ENCODE measurements at regions not wholly inside any gene's neighbourhood (a gene's known extent, or its start where the extent isn't known, plus 50 kb on each side); places are given as distances from the start of the nearest gene placed in this dataset.

DNA sequence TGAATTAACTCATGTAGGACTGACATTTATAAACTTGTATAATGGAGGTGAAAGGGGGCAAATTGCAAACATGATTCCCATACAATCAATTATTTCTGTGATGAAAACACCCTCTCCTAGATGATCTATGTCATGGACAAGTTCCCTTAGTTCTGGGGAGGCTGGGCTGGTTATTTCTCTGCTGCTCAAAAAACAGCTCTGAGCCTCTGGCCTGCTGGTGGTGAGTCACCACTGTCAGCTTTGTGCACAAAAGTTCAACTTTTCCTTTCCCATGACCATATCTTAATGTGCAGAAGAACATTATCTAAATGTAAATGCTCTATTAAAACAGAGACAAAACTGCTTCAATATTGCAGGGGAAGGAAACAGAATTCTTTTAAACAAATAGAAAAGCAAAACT is 85.0 kb downstream of the HMHB1 start:
- Histone ChIP-seq H4K91ac (ENCODE audit: insufficient read length, low read depth, low read length) (no peak overlapping the region), H3K9me3 (ENCODE audit: control insufficient read depth, low read depth, low read length) (no peaks in the 10 kb centered on the region), H3K18ac (ENCODE audit: insufficient read length, low read depth, low read length) (no peak overlapping the region), H2BK5ac (ENCODE audit: insufficient read length, low read length) (no peak overlapping the region), H3K23ac (ENCODE audit: insufficient read length, low read depth, low read length) (no peak overlapping the region), H3K9ac (ENCODE audit: extremely low read depth, insufficient read length, low read length) (no peak overlapping the region), H4K8ac (replicated peaks; ENCODE audit: insufficient read length, low read depth, low read length) (no peak overlapping the region), H2BK120ac (ENCODE audit: low read depth, low read length, poor library complexity, severe bottlenecking) (no peak overlapping the region), H3K27ac (ENCODE audit: insufficient read length, low read depth, low read length) (no peak overlapping the region), H3K14ac (ENCODE audit: insufficient read depth, low read length) (no peak overlapping the region), H3K56ac (ENCODE audit: insufficient read length, low read depth, low read length) (no peak overlapping the region), H4K20me1 (ENCODE audit: control insufficient read depth, insufficient read depth, insufficient read length) (no peaks in the 10 kb centered on the region), H3K23me2 (ENCODE audit: insufficient read length, low read depth, low read length, poor library complexity, severe bottlenecking) (no peaks in the 10 kb centered on the region), H3K79me1 (ENCODE audit: insufficient read depth, low read depth, low read length, poor library complexity, severe bottlenecking) (no peaks in the 10 kb centered on the region), H2AFZ (ENCODE audit: low read length) (no peak overlapping the region), H3K4me2 (ENCODE audit: insufficient read depth, insufficient read length, low read length) (no peak overlapping the region), H3K4me1 (ENCODE audit: insufficient read depth, low read length) (no peaks in the 10 kb centered on the region), H3T11ph (ENCODE audit: low read length) (no peak overlapping the region), H2BK20ac (ENCODE audit: low read depth, low read length, poor library complexity, severe bottlenecking) (no peak overlapping the region), H3K79me2 (ENCODE audit: insufficient read depth, low read length) (no peaks in the 10 kb centered on the region), H2BK15ac (ENCODE audit: low read depth, low read length) (no peak overlapping the region), H3K4ac (ENCODE audit: low read depth, low read length) (no peak overlapping the region), H3K27me3 (ENCODE audit: insufficient read depth, low read length) (no peaks in the 10 kb centered on the region), H2AK5ac (ENCODE audit: insufficient read length, low read length) (no peak overlapping the region), H4K5ac (ENCODE audit: insufficient read length, low read depth, low read length) (no peak overlapping the region), H2BK12ac (ENCODE audit: insufficient read length, low read depth, low read length) (no peak overlapping the region)
- Mint-ChIP-seq H3K9me3 (no peaks in the 10 kb centered on the region), H3K4me3 (no peak overlapping the region), H3K36me3 (ENCODE audit: insufficient read depth in 1 of 3, low read depth in 3 of 3) (no peaks in the 10 kb centered on the region; a peak in 1 of 7 replicates), H3K4me1 (peaks cover 5% of the 10 kb centered on the region in 2 experiments; a peak in 2 of 4 replicates), H3K27ac (no peak overlapping the region; a peak in 1 of 7 replicates), H3K27me3 (ENCODE audit: low read depth) (no peaks in the 10 kb centered on the region)
- TF ChIP-seq, protein P1, sequence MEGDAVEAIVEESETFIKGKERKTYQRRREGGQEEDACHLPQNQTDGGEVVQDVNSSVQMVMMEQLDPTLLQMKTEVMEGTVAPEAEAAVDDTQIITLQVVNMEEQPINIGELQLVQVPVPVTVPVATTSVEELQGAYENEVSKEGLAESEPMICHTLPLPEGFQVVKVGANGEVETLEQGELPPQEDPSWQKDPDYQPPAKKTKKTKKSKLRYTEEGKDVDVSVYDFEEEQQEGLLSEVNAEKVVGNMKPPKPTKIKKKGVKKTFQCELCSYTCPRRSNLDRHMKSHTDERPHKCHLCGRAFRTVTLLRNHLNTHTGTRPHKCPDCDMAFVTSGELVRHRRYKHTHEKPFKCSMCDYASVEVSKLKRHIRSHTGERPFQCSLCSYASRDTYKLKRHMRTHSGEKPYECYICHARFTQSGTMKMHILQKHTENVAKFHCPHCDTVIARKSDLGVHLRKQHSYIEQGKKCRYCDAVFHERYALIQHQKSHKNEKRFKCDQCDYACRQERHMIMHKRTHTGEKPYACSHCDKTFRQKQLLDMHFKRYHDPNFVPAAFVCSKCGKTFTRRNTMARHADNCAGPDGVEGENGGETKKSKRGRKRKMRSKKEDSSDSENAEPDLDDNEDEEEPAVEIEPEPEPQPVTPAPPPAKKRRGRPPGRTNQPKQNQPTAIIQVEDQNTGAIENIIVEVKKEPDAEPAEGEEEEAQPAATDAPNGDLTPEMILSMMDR (conservative IDR thresholded peaks at IDR 0.05): no peak
- no peak for DNase-seq
